ENCODE measurements at regions not wholly inside any gene's neighbourhood (a gene's known extent, or its start where the extent isn't known, plus 50 kb on each side); places are given as distances from the start of the nearest gene placed in this dataset.

DNA sequence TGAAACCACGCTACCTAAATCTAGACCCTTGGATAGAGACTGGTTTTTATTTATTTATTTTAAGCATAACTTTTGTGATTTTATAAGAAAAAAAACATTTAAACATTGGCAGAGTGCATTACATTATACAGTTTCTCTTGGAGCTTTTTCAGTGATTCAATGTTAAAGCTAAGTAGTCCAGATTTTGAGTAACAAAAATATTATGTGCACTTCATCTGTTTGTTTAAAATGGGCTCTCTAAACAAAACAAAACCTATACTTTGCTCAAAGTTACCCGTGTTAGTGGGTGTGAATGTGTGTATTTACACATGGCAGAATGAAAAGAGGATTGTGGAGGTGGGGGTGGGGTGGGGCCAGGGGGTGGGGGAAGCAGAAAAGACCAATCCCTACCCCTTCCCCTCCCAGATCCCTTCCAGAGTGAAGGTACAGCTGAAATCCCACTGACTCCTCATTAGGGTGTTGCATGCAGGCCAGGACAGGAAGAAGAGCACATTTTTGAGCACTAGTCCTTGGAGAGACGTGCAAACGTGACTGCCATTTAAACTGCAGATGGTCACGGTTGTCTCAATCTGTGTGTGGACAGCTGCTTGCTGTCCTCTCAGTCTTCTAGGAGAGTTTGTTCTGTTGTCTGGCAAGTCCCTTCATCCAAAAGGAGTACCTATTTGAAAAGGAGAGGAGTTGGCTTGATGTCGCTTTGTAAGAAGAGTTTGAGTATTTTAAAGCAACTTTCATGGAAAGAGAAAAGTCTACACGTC is 303.0 kb downstream of the ICOS start:
- no peak for DNase-seq

DNA sequence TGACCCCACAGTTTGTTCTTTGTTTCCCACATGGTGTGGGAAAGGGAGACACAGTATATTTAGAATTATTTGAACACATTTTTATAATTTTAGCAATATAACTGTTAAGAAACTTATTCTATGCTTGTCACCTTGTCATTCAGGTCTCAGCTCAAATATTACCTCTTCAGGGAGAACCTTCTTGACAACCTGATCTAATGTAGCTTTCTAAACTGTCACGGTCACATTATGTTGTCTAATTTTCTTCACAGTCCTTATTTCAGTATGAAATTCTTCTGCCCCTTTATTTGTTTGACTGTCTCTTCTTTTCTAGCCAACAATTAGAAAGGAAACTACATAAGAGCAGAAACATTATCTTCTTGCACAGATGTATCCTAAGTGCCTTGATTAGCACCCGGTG is 304.3 kb upstream of the PARD3B start:
- DNase-seq = no peak

GRCh38 chr2:204249437-204249836 is 295.8 kb upstream of the PARD3B start:
- no peak for DNase-seq

- DNase-seq = no peak
These were observed 294.6 kb upstream of the PARD3B start for GRCh38 chr2:204250692-204251091.

- DNase-seq = no peak
These were observed 293.9 kb upstream of the PARD3B start for GRCh38 chr2:204251158-204251997.

DNA sequence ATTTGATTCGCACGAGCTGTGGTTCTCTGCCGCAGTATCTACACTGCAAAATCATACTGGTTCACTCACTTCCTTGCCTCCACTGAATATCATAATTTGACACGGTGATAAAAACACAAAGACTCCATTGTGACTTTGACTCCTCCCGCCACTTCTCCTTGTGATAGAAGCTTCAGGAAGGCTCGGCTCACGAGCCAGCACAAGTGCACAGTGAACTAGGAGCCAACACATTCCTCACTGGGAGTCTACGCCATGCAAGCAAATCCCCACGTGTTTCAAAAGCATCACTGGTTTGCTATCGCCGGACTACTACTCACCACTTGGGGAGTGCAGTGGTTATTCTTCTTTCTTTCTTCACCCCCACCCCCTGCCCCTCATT is 293.3 kb upstream of the PARD3B start:
- DNase-seq = no peak

DNA sequence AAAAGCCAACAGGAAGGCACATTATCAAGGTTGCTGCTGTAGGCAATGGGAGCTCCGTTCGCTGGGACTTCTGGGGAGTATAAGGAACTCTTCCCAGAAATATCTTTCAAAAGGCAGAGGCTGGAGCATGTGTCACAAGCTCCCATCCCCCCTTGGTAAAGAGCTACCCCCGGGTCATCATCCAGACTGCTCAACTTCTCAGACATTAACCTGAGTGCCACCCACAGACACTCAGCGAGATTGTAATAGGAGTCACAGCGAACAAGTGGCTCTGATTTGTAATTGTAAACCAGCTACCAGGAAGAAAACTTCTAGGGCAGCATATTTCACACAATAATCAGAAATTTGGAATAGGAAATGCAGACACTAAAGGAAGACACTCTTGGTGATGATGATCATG is 290.2 kb upstream of the PARD3B start:
- DNase-seq = no peak

GRCh38 chr2:204255526-204255925 is 289.7 kb upstream of the PARD3B start:
- no peak for DNase-seq

DNA sequence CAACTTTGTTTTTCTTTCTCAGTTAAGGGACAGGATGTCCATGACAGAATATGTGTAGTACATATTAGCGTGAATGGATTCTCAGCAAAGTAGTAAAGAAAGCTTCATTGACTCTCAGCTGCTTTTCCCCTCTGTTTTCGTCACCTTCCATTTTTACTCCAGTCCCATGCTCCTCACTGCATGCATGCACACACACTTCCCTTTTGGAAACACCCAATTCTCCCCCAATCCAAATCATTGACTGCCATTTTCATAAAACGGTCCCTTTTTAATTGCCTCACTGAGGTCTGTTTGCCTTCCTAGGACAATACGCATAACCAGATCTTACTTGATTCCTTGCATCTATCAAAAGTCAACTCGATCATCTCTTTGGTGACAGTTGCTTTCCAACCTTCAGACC is 287.5 kb upstream of the PARD3B start:
- DNase-seq = no peak

GRCh38 chr2:204258890-204259289 is 286.4 kb upstream of the PARD3B start:
- DNase-seq = no peak

DNA sequence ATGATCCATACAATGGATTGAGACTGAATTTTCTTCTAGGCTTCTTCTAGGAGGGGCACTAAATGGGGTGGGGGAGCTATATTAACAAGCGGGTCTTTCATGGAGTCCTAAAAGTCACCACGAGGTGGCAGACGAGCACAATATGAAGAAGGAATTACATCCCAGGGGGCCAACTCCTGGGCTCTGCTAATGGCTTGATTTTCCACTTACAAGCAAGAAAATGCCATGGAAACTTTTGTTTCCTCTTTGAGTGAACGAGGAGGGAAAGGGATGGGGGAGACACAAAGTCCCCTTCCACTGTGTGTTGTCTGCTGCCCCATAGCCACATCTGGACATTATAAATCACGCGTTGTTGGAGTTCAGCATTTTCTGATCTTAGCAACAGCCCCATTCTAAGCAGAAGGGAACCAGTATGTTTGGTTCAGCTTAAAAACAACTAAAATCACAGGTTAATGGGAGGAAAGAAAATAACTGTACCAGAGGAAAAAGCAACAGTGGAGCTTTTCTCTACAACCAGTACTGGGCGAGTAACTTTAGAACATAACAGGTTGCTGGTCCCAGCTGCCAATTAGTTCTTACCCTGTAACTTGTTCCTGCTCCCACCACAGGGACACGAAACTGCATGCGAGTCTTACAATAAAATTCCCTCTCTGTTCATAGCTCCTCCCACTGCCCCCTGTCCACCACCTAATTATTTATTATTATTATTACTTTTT is 285.0 kb upstream of the PARD3B start:
- DNase-seq = peak; percentile 83

- no peak for DNase-seq
These were observed 284.4 kb upstream of the PARD3B start for GRCh38 chr2:204260901-204261300.

DNA sequence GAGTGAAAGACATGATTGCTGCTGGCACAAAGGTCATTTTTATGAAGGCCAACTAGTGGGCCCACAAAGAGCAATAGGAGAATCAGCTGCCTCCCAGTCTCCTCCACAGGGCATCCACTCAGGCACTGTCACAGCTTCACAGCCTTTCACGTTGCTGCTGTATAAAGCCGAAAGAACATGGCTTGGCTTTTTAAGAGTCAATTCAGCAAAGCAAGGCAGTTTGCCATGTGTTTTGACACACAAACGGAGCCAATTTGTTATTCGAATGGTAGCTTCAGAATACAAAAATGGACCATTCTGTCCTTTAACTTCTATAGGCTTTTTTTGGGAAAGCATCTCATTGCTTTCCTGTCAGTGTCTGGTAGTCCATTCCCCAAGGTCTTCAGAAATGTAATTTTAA is 283.4 kb upstream of the PARD3B start:
- no peak for DNase-seq

DNA sequence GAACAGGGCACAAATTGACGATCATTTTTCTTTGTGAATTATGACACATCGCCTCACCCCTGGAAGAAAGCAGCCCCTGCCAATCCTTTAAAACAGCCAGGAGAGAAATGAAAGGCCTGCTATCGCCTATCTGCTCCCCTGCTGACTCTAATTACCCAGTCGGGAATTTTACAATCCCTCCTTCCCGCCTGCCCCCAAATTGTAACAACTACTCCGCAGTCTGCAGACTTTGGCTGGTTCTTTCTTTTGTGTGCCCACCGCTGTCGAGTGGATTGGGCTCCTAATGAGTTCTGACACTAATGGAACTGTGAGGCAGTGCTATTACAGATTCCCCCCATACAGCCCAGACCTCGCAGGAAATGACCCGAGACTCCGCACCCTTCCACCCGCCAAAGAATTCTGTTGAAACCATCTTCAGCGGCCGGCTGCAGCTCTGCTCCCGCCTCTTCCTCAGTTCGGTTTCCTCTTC is 281.2 kb upstream of the PARD3B start:
- no peak for DNase-seq

DNA sequence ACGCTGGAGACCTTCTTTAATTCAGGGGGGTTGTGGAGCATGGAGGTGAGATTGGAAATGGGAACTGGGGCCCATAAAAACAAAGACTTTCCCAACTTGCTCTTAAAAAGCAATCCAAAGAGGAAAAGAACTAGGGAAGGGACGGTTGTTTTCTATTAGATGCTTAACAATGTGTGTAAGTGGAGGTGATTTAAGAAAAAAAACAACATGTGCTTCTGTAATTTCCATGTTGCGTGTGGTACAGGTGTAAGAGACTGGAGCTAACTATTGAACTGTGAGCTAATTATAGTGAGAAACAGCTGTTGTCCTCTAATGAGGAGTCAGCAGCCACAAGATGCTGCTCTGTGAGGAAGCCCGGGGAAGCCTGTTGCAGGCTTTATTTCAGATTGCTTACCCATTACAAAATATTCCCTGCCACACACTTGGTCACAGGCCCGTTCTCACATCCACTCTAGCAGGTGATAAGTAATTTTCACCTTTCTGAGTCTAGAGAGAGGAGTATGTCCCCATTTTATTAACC is 280.6 kb upstream of the PARD3B start:
- no peak for DNase-seq

- DNase-seq = no peak
These were observed 279.5 kb upstream of the PARD3B start for GRCh38 chr2:204265681-204266181.

- DNase-seq = no peak
These were observed 276.8 kb upstream of the PARD3B start for GRCh38 chr2:204268458-204268857.

GRCh38 chr2:204268971-204269370 is 276.3 kb upstream of the PARD3B start:
- DNase-seq = no peak

DNA sequence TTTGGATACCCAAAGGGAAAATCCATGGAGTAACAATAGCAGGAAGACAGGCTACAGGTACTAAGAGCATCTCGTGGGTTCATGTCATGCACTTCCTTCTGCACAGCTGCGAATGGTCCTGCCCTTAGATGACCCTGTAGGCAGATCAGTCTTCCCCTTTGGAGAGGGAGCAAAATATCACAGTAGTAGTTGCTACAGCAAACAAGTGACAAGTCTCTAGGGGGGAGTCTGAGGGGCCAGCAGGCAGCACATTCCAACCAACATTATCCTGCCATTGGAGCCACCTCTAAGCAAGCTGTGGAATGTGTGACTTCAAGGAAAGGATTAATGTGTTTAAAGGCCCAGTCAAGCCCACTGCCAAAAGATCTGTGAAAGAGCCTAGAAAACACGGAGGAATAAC is 273.2 kb upstream of the PARD3B start:
- peak; percentile 36 for DNase-seq

- DNase-seq = no peak
These were observed 272.5 kb upstream of the PARD3B start for GRCh38 chr2:204272610-204273287.

DNA sequence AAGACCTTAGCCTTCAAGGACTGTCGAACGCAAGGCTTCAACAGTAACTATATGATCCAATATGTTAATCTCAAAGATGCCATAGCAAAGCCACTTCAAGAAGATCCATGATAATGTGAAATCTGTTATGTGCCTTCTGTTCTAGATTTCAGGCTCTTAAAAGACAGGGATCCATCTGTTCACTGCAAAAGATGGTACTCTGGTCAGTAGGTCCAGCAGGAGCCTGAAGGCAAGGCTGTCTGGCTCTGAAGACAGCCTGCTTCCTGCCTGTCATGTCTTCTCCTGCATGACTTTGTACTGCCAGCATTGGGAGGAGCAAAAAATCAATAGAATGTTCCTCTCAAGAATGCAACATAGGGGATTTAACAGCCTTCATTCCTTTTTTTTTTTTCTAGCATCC is 270.8 kb upstream of the PARD3B start:
- DNase-seq = no peak

DNA sequence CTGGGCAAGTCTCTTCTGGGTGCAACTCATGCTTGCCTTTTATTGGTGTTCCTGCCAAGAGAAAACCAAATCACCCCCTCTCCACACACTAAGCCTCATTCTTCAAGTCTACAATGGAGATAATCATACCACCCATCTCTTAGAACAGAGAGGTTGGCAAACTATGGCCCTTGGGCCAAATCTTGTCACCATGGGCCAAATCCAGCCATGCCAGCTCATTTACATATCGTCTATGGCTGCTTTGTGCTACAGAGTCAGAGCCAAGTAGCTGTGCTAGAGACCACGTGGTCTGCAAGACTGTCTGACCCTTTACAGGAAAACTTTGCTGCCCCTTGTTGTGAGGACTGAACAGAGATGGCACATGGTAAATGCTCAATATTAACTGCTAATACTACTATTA is 270.3 kb upstream of the PARD3B start:
- no peak for DNase-seq

- no peak for DNase-seq
These were observed 268.0 kb upstream of the PARD3B start for GRCh38 chr2:204277226-204277625.

Measured in femur (tissue), 1 donor.